ENCODE measurements at regions not wholly inside any gene's neighbourhood (a gene's known extent, or its start where the extent isn't known, plus 50 kb on each side); places are given as distances from the start of the nearest gene placed in this dataset.

GRCh38 chr2:41934329-41934958 lies 113.4 kb upstream of the PKDCC start:
- no peak for DNase-seq (ENCODE audit: low spot score)

- DNase-seq (ENCODE audit: low spot score): no peak
Measured at GRCh38 chr2:41935002-41935401, 112.8 kb upstream of the PKDCC start.

- no peak for DNase-seq (ENCODE audit: low spot score)
Measured at GRCh38 chr2:41935825-41936224, 112.0 kb upstream of the PKDCC start.

- no peak for DNase-seq (ENCODE audit: low spot score)
Measured at GRCh38 chr2:41936771-41937463, 110.9 kb upstream of the PKDCC start.

- no peak for DNase-seq (ENCODE audit: low spot score)
Measured at GRCh38 chr2:41937464-41937906, 110.3 kb upstream of the PKDCC start.

- DNase-seq (ENCODE audit: low spot score): no peak
Measured at GRCh38 chr2:41937921-41938708, 109.7 kb upstream of the PKDCC start.

- no peak for DNase-seq (ENCODE audit: low spot score)
Measured at GRCh38 chr2:41940060-41940744, 107.6 kb upstream of the PKDCC start.

GRCh38 chr2:41940745-41941063 lies 107.1 kb upstream of the PKDCC start:
- no peak for DNase-seq (ENCODE audit: low spot score)

- DNase-seq (ENCODE audit: low spot score): no peak
Measured at GRCh38 chr2:41941831-41942230, 106.0 kb upstream of the PKDCC start.

GRCh38 chr2:41942278-41942677 lies 105.5 kb upstream of the PKDCC start:
- DNase-seq (ENCODE audit: low spot score): no peak

GRCh38 chr2:41943159-41943558 lies 104.7 kb upstream of the PKDCC start:
- DNase-seq (ENCODE audit: low spot score): no peak

- no peak for DNase-seq (ENCODE audit: low spot score)
Measured at GRCh38 chr2:41944220-41944880, 103.5 kb upstream of the PKDCC start.

- no peak for DNase-seq (ENCODE audit: low spot score)
Measured at GRCh38 chr2:41947701-41948396, 100.0 kb upstream of the PKDCC start.

- no peak for DNase-seq (ENCODE audit: low spot score)
Measured at GRCh38 chr2:41948397-41948763, 99.4 kb upstream of the PKDCC start.

GRCh38 chr2:41949091-41949882 lies 98.5 kb upstream of the PKDCC start:
- no peak for DNase-seq (ENCODE audit: low spot score)

- no peak for DNase-seq (ENCODE audit: low spot score)
Measured at GRCh38 chr2:41949883-41950665, 97.7 kb upstream of the PKDCC start.

GRCh38 chr2:41950666-41950960 lies 97.2 kb upstream of the PKDCC start:
- DNase-seq (ENCODE audit: low spot score): no peak

- DNase-seq (ENCODE audit: low spot score): no peak
Measured at GRCh38 chr2:41954304-41955291, 93.2 kb upstream of the PKDCC start.
